HG03432 (cell line): ENCODE measurements at regions not wholly inside any gene's neighbourhood (a gene's known extent, or its start where the extent isn't known, plus 50 kb on each side); places are given as distances from the start of the nearest gene placed in this dataset.
"Not testable (repeated sequence)": the region's sequence is repeated elsewhere in the genome, so short reads cannot be mapped to it uniquely, and the experiment has no call there.

ENCODE experiments used
- ATAC-seq: cut with Tn5 transposase; IDR thresholded peaks from one replicate; pipeline ENCODE4 v1.9.1; 2021; ENCODE audit warnings: mild to moderate bottlenecking, moderate library complexity; ENCODE audit not compliant: unreplicated experiment

DNA sequence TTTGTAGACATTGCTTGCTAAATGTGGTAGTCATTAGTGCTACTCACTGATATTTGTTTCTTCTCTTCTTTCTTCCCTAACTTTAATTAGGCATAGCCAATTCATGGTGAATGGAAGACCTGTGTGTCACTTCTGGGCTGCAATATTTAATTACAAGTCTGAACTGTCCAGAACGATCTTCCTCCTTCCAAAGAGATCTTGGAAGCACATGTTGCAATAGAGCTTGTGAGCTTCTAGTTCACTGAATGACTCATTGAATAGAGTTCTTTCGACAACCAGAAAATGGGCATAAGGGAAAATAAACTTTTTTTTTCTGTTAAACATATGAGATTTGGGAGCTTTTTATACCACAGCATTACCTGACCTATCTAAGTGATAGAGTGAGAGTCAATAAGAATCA lies 1264.6 kb downstream of the PCDH9 start:
- no peak for ATAC-seq

DNA sequence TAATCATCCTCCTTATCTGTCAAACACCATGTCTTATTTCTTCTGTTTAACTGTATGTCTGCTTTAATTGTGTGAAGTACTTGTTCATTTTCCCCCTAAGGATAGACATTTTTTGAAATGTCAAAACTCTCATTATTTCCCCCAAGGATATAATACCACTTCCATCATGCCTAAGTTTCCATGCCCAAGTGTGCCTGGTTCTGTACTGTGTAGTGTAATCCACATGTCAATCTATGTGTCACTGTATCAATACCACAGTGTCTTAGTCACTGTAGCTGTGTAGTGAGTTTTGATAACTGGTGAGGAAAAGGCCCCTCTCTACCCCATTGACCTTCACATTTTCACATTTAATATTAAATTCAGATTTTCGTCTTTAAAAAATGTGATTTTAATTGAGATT lies 1265.5 kb downstream of the PCDH9 start:
- ATAC-seq, result no peak

DNA sequence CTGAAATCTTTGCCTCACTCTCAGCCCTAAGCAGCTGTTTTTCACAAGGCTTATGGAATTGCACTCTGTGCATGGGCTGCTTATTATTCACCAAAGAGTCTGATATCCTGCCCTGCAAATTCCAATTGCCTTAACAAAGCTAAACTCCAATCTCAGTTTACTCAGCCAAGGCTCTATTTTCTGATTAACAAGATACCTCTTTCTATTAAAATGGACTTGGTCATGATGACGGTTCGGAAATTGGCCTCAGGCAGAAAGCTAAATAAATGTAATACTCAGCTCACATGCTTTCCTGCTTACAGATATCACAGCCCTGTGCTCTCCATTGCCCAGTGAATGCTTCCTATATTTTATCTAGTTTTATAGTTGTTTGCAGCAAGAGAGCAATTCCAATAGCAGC lies 1270.8 kb downstream of the PCDH9 start:
- ATAC-seq, result no peak

DNA sequence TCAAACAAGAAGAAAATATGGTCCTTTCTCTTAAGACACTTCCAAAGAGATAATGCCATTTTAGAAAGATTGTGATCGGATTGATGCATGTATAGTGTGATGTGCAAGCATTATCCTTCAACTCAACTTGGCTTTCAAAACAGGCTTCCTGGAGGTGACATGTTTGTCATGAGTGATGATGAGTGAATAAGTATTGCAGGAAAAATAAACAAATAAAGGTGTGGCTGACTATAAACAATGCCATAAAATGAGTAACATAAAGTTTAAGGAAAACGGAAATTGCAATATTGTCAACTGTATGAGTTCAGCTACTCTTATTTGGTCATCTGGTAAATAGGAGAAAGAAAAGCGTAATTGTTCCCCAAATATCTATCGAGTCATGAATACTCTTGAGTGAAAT lies 1283.7 kb downstream of the PCDH9 start:
- no peak for ATAC-seq

DNA sequence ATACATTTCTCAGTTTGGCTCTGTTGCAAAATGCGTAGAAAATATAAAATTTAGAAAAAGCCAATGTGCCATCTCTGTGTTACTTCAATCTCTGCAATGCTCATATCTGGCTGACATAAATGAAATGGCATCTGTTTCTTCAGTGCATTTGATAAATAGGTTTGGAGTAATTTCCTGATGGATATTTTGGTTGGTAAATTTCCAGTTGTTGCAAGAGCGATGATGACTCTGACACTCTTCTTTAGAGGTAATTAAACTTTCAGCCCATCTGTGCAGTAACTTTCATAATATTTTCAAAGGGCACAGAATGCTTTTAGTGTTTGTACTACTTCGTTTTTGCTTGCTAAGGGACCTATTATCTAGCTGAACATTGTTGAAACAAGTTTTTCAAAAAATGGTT lies 1286.4 kb downstream of the PCDH9 start:
- ATAC-seq, result no peak

DNA sequence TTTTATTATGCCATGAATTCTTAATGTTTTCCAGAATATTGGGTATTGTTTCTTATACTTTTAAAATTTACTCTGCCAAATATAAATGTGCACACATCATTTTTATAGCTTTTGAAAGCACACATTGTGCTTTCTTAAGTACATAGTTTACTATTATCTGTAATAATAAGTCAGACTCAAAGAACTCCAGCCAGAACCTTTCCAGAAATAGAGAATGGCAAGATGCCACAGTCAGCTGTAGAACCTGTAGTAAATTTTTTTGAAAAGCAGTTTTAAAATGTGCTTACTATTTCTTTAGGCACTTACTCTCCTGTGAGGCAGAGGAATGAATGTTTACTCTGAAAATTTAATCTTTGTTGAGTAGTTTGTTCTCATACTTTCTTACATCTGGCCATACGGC lies 1287.1 kb downstream of the PCDH9 start:
- ATAC-seq, result no peak

DNA sequence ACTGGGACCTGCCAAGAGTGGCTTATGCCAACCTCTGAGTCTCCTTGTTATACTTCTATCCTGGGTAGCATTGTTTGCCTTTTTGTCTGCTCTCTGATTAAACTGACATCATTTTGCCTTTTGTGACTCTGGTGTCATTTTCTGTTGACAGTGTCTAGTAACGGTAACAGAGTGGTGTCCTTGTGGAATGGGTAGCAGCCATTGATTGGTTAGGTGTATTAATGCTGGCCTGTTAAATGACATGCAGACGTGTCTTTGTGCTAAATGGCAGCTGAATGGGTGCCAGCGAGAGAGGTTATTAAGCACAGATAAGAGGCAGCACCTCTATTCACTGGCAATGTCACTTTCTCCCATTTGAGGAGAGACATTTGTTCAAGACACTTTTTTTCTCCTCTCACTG lies 1289.4 kb downstream of the PCDH9 start:
- ATAC-seq, result no peak

DNA sequence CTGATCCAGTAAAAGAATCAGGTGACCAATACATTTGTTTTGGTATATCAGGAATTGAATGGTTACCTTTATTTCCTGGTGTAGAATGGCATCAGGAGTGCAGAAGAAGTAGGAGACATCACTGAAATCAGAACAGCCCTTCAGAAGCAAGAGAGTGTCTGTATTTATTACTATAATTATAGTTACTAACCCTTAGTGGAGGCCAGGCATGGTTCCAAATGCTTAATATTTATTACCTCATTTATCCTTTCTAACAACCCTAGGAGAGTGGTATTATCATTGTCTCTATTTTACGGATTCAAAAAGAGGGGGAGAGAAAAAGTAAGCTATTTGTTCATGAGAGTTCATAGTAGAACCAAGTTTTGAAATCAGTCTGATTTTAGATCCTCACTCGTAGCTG lies 1292.9 kb downstream of the PCDH9 start:
- no peak for ATAC-seq

DNA sequence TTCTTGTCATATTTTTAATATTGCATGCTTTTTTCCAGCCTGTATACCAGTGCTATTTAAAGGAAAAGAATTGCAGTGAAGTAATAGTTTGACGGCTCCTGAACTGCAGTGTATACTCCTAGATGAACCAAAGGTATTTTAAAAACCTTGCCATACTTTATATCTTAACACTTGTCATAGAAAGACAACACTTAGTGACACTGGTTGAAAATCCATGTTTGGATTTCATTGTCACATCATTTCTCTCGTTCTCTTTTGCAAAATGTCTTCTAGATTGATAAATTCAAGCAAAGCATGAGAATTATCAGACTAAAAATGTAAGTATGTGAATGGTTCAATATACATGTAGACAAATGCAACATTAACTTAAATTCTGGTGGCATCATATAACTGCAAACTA lies 1293.9 kb downstream of the PCDH9 start:
- no peak for ATAC-seq

DNA sequence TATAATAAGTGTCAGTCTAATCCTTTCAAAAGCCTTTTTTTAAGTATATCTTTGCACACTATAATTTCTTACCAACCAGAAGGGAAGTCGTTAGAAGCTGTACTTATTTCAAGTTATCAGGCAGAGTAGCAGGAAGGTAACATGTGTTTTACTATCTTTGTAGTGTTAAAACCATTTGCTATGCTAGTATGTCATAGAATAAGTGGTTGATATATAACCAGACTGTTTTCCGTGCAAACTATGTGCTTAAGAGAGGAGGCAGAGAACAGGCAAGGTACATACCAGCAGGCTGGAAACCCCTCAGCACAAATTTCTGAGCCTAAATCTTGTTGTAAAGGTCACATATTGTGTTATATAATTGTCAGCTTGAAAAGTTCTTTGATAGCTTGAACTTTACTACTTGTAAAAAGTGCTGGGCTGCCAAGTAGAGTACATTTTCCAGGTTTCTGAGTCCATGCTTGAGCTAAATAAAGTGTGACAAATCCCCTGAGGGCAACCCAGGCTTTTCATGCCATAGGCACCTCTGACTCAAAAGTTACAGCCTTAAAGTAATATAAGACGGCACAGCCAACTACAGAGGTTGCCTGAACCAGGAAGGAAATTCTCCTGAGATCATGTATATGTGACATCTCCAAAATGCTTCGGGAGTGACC lies 1297.4 kb downstream of the PCDH9 start:
- ATAC-seq, result no peak

DNA sequence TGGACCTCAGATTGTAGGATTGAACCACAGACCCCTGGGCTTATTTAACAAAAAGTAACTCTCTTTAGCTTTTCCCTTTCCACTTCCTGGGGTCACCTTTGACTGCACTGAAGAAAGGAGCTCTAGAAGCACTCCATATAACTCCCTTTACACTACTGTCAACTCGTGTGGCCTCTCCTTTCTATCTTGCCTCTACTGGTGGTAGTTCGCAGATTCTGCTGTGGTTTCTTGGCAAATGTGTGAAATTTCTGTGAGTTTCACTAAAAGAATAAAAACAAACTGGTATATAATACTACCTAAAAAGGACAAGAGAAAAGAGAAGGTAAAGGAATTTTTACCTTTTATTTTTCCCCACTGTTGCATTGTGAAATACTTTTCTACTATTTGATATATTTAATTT lies 1298.1 kb downstream of the PCDH9 start:
- no peak for ATAC-seq

DNA sequence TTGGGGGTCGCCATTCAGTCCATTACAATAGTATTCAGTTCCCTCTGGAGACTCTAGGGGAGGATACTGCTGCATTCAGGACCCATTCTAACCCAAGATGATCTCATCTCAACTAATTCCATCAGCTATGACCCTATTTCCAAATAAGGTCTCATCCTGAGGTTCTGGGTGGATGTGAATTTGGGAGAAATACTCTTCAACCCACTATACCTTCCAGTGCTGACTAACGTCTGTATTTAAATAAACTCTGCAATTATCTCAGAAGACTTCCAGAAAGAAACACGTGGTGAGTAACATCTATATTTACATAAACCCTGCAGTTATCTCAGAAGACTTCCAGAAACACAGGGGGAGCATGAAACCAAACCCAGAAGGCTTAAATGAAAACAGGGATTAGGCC lies 1300.7 kb downstream of the PCDH9 start:
- no peak for ATAC-seq

DNA sequence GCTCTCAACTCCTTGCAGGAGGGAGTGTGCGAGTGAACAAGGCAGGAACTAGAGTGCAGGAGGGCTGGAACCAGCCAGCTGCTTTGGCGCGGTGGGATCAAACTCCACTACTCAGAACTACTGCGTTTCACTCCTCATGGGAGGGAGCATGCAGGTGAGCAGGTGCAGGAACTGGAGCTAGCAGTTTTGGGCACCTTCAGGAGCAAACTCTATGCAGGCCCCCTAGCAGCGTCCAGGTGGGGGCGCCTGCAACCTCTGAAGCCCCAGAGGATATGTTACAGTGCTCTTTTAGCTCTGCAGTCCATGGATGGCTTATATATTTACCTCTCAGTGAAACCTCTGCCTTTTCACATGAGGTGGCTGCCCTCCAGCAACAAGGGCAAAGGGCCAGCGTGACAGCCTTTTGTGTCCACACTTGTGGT lies 1303.4 kb downstream of the PCDH9 start:
- peak; percentile 84 for ATAC-seq

DNA sequence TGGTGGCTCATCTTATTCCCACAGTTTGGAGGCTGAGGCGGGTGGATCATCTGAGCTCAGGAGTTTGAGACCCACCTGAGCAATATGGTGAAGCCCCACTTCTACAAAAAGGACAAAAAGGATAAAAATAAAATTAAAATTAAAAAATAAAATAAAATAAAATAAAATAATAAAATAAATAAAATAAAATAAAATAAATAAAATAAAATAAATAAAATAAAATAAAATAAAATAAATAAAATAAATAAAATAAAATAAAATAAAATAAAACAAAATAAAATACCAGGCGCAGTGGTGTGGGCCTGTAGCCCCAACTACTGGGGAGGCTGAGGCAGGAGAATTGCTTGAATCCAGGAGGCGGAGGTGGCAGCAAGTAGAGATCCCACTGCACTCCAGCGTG lies 1307.3 kb downstream of the PCDH9 start:
- not testable (repeated sequence) for ATAC-seq

DNA sequence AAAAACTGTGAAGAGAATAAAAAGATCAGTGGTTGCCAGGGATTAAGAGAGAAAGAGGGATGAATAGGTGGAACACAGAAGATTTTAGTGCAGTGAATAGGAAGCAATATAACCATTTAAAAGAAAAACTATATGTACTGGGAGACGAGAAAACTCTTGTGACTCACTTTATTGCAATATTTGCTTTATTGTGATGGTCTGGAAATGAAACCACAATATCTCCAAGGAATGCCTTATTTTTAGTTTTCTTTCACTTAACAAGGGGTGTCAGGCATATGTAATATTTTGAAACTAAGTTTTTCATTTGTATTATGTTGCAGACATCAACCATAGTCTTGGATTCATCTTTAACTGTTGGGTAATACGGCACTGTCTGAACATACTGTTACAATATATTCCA lies 1308.2 kb downstream of the PCDH9 start:
- ATAC-seq, result no peak

DNA sequence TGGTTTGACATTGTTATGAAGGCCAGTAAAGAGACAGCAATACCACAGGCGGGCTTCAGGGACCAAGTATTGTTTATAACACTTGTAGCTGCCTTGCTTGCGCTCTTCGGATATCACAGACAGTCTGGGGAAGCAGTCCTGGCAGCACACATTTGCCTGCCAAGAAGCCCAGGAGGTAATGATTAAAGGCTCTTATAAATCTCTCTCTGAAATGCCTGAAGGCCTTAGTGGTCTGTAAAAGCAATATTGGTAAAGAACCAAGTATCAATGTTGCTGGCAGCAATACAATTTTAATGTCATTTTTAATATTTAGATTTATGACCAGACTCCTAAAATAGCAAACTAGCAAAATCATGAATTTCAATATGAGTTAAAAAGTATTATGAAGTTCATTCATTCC lies 1312.4 kb downstream of the PCDH9 start:
- no peak for ATAC-seq

DNA sequence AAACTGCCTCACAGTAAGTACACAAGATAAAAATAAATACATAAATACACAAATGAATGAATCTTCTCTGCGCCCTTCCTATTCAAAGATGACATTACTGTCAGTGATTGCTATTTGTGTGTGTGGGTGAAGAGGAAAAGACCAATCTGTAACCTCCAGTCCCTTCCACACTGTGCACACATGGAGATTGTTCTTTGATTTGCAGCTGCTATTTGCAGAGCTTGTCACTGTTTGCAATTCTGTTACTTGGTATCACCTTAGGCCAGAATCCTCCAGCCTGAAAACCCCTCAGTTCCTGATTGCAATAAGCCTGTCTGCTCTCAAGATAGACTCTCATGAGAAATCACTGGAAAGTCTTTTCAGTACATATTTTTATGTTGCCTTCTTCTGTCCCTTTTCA lies 1314.9 kb downstream of the PCDH9 start:
- no peak for ATAC-seq

DNA sequence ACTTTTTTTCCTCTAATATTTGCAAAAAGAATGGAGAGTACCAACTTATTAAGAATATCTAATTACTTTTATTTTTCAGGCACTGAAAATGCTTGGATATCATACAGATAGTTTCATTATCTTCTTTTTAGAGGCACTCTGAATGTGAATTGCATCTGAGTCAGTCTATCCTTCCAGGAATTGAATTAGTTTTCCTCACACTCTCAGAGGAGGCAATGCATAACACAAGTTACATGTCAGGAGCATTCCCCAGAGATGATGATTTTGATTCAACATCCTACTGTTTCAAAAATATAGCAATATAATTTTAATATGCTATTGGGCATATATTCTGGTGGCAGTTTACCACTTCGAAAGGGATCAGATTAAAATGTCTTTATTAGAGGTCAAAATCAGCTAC lies 1315.4 kb downstream of the PCDH9 start:
- ATAC-seq, result no peak

DNA sequence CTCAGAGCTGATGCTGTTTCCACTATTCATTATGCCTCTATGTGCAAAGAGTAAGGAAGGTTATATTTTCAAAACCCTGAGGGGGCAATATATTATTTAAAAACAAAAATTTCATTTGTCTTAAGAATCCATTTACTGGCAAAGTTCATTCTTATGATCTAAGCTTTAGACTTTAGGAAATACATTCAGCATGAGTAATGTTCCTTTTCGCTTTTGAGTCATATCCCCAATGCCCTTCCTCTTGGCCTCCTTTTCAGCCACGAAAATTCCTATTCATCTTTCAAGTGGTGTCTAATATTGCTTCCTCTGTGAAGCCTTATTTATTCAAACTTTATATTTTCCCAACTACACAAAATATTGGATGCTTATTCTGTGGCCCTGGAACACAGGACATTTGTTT lies 1317.0 kb downstream of the PCDH9 start:
- ATAC-seq, result no peak

DNA sequence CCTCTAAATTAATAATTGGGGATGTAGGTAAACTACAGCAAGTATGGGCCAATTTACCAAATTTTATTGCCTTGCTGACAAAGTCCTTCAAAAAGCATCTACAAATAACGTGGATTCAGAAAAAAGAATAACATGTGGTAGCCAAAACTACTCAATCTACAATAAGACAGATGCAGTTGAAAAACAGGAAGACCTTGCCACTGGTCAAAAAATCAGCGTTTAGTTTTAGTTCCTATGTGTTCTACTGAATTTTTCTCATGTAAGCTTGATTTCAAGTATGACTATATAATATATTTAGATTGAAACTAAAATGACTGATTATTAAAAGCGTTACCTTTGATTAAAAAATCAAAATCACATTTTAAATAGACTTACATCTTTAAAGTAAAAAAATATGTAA lies 1317.6 kb downstream of the PCDH9 start:
- ATAC-seq, result no peak

DNA sequence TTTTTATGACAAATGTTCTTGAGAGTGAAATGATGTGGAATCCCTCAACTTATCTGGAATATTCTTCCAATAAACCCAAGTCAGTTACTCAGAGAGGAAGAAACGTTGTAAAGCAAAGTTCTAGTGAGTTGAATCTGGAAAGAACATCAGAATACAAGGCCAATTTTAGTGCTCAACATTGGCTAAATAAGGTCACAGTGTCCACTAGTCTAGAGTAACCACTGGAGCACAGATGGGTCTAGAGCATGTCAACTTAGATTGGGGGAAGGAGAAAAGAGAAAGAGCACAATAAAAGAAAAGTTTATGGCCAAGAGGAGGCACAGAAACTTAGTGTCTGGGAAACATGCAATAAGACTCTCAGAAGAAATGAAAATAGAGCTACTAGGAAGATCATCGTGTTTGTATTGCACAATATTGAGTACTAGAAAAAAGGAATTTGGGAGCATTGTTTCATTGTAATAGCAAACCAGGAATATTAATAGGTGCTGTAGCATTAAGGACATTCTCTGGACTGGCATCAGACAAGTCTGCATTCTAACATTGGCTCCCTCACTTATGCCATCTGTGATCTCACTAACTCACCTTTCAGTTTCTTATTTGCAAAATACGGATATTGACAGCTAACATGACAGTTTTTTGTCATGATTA lies 1318.5 kb downstream of the PCDH9 start:
- no peak for ATAC-seq

DNA sequence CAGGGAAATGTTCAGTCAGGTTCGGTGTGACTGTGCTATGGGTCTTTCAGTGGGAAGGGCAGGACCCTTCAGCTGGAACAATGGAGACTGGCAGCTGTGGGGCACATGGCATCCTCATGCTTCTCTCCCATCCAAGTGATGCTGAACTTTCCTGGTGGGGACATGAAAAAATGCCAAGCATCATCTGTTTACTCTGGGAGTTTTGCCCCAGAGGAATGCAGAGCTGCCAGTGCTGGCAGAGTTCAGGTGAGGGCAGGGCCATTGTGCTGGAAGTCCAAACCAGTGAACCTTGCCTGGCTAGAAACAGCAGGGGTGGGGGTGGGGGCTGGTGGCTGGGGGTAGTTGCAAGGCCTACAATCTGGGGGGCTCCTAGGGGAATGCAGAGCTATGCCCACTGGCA lies 1320.6 kb downstream of the PCDH9 start:
- no peak for ATAC-seq
